ENCODE measurements at regions not wholly inside any gene's neighbourhood (a gene's known extent, or its start where the extent isn't known, plus 50 kb on each side); places are given as distances from the start of the nearest gene placed in this dataset.
"Not testable (repeated sequence)": the region's sequence is repeated elsewhere in the genome, so short reads cannot be mapped to it uniquely, and the experiment has no call there.

DNA sequence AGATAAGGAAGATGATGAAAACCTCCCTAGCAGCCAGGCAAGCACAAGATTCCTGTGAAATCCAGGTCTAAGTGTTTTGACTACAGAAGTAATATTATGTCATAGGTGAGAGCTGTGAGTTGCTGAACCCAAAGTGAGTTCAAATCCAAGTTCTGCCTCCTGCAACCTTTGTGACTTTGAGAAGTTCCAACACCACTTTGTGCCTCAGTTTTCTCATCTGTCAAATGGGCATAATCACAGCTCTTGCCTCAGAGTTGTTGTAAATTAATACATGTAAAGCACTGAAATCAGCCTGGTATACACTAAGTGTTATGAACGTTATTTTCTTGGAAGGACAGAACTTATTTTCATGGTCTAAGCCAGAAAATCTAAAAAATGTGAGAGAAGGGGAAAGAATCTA lies 210.3 kb upstream of the FRG2C start:
- DNase-seq: not testable (repeated sequence)

- DNase-seq: not testable (repeated sequence)
Measured at GRCh38 chr3:75474530-75474929, 189.6 kb upstream of the FRG2C start.

DNA sequence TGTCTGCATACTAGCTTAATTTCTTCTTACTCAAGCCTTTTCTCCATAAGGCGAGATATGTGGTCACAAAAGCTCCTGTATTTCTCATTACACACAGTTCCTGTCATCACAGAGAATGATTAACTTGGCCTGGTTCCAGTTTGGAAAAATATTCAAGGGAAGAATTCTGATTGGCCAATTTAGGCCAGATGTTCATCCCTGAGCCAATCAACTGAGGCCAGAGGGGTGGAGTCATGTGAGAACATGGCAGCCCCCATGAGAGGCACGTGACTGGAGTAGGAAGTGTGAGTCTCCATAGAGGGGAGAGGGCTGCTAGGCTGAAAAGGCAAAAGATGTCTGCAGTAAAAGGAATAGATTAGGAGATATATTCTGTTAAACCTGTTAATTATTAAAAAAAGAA lies 167.5 kb upstream of the FRG2C start:
- not testable (repeated sequence) for DNase-seq

DNA sequence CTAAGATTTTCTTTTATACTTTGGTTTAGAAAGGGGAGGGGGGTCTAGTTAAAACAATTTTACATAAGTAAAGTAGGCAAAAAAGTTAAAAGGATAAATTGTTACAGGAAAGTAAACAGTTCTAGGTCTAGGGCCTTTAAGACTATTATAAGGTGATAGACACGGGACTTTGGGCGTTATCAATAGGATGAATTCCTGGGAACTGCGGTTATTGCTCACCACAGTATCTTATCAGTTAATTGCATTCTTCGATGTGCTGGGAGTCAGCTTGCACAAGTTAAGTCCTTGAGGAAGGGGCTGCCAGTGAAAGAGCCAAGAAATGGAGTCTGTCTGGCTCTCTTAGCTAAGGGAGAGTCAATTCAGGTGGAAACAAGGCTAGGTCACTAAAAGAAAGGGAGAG lies 163.8 kb upstream of the FRG2C start:
- DNase-seq: not testable (repeated sequence)

DNA sequence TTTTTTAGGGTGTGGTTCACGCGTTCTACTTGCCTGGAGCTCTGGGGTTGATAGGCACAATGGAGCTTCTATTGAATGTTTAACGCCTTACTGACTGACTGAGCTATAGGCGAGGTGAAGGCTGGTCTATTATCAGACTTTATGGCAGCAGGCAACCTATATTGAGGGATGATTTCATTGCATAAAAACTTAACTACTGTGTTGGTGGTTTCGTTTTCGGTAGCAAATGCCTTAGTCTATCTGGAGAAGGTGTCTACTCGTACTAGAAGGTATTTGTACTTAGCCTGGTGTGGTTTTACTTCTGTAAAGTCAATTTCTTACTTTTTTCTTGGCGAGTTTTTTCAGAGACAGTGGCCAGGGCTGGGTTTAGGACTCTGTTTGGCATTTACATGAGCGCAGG lies 162.0 kb upstream of the FRG2C start:
- not testable (repeated sequence) for DNase-seq

- not testable (repeated sequence) for DNase-seq
Measured at GRCh38 chr3:75502769-75503756, 161.1 kb upstream of the FRG2C start.

- DNase-seq: no peak
Measured at GRCh38 chr3:75506603-75507002, 157.5 kb upstream of the FRG2C start.

- DNase-seq: not testable (repeated sequence)
Measured at GRCh38 chr3:75507956-75508355, 156.2 kb upstream of the FRG2C start.

- DNase-seq: not testable (repeated sequence)
Measured at GRCh38 chr3:75527657-75528056, 136.5 kb upstream of the FRG2C start.

DNA sequence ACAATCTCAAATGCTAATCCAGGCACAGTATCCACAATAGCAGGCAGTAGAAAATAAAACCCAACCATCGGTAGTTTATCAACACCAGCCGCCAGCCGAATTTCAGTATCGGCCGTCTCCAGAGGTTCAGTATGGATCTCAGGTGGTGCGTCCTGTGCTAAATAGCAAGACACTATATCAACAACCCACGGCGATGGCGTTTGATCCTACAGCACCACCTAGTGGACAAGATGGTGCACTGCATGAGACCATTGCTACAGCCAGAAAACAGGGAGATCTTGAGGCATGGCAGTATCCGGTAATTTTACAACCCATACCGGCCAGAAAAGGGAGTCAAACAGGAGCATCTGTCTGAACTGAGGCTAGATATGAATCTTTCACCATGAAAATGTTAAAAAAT lies 112.0 kb upstream of the FRG2C start:
- DNase-seq: not testable (repeated sequence)

GRCh38 chr3:75564427-75564826 lies 99.7 kb upstream of the FRG2C start:
- DNase-seq: not testable (repeated sequence)

DNA sequence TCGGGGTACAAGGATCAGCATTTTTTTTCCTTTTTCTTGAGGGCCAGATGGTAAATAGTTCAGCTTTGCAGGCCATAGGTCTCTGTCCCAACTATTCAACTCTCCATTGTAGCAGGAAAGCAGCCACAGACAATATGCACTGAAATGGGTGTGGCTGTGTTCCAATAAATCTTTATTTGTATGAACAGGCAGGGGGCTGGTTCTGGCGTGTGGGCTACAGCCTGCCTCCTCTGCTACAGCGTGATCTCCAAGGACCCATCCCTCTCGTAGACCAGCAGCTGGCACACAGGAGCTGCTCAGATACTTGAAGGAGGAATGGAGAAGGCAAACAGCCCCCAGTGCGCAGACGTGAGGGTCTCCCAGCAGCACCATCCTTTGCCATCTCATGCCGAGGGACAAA lies 91.8 kb upstream of the FRG2C start:
- DNase-seq: not testable (repeated sequence)

DNA sequence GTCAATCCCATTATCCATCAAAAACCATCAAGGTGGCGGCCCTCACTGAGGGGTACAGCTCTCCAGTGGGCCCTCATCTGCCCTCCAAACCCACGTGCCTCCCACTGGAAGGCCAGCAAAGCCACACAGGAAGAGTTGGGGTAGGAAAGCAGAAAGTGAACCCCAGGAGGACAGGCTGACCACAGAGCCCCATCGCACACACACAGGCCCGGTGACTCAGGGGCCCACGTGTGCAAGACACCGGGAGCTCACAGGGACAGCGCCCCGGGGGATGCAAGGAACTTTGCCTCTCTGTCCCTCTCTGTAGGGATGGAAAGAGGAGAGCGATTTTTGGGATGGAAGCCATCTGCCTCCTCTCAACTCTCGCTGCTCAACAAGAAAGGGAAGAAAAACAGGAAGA lies 85.0 kb upstream of the FRG2C start:
- DNase-seq: not testable (repeated sequence)

DNA sequence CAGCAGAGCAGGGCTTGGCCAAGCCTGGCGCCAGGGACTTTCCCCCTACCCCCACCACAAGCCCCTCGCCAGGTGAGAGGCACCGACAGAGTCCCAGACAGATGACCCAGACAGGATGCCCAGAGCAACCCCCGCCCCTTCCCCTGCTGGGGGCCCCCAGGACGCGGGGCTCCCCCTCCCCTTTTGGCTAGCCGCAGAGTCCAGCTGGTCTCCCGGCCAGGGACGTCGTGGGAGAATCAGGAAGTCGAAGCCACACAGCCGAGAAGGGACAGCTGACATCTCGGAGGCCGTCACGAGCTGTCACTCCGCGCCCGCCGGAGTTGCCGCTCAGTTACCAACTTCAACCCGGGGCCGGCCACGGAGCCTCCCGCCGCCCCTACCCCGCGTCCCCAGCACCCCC lies 84.6 kb upstream of the FRG2C start:
- not testable (repeated sequence) for DNase-seq

- DNase-seq: peak; percentile 26
Measured at GRCh38 chr3:75579981-75580782, 83.9 kb upstream of the FRG2C start.

DNA sequence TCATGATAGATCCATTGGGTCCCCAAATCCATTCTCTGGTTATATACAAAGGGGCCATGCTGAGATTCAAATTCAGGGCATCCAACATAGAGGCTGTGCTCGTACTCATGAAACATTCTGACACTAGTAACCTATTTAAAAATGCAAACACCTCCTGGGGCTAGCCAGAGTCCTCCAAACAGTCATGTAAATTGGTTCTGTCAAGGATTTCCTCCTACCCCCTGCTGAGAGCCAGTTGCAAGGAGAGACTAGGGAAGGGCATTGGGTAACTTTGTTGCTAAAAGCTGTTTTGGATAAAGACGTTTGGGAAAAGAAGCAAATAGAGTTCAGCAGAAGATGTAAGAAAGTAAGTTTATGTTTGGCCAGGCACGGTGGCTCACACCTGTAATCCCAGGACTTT lies 81.6 kb upstream of the FRG2C start:
- DNase-seq: not testable (repeated sequence)

DNA sequence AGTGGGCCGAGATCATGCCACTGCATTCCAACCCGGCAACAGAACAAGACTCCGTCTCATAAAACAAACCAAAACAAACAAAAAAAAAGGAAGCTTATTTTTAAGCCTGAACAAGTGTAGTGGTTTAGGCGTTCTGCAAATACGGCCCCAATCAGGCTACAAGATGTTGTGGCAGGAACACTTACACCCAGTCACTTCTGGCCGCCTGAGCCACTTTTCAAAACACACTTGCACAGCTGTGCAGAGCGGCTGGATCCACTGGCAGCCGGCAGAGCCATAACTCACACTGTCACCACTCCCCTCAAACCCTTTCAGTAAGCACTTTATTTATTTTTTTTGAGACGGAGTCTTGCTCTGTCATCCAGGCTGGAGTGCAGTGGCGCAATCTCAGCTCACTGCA lies 81.0 kb upstream of the FRG2C start:
- DNase-seq: not testable (repeated sequence)

GRCh38 chr3:75587695-75588094 lies 76.4 kb upstream of the FRG2C start:
- not testable (repeated sequence) for DNase-seq

DNA sequence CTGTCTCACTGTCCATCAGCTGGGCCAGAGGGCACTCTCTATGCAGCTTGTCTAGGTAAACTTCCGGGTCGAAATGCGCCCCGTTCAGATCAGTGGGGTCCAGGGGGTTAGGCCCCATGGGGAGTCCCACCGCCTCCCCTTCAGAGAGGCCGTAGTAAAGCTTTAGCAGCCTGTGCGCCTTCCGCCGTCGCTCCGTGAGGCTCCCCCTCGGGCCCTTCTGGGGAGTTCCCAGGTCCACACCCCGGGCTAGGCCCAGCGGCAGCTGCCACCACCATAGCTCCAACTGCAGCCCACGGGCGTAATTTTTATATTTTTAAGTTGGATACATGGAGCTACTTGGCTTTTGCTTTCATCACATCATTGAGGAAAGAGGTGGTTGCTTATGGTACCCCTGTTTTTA lies 73.7 kb upstream of the FRG2C start:
- DNase-seq: not testable (repeated sequence)

GRCh38 chr3:75604286-75604934 lies 59.7 kb upstream of the FRG2C start:
- DNase-seq: not testable (repeated sequence)

- not testable (repeated sequence) for DNase-seq
Measured at GRCh38 chr3:75607996-75608395, 56.1 kb upstream of the FRG2C start.

DNA sequence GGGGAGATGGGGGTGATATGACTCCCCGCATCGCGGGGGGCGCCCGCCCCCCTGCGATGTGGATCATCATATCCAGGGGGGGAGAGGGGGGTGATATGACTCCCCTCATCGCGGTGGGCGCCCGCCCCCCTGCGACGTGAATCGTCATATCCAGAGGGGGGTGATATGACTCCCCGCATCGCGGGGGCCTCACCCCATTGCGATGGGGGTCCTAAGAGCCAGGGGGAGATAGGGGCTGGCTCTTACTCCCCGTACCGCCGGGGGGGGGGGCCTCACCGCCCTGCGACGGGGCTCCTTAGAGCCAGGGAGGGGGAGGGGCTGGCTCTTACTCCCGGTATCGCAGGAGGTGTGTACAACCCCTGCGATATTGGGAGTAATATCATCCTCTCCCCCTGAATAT lies 54.5 kb upstream of the FRG2C start:
- DNase-seq: not testable (repeated sequence)

DNA sequence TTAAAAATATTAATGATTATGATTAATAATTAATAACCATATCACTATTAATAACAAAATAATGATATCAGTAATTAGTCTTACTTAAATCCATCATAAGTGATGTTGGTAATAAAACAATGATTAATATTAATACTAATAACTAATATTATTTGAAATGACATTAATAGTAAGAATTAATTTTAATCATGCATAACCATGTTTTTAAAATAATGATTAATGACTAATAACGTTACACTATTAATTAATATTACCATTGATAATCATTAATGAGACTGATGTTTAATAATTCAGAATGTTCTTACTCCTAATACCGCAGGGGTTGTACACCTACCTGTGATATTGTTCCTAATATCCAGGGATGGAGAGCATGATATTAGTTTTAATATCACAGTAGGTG lies 53.4 kb upstream of the FRG2C start:
- DNase-seq: no peak

Data from activated gamma-delta T cell treated with Interleukin-2 at 50 U/mL for 16 hours (primary cell).